ENCODE measurements at regions not wholly inside any gene's neighbourhood (a gene's known extent, or its start where the extent isn't known, plus 50 kb on each side); places are given as distances from the start of the nearest gene placed in this dataset.
"Not testable (repeated sequence)": the region's sequence is repeated elsewhere in the genome, so short reads cannot be mapped to it uniquely, and the experiment has no call there.

DNA sequence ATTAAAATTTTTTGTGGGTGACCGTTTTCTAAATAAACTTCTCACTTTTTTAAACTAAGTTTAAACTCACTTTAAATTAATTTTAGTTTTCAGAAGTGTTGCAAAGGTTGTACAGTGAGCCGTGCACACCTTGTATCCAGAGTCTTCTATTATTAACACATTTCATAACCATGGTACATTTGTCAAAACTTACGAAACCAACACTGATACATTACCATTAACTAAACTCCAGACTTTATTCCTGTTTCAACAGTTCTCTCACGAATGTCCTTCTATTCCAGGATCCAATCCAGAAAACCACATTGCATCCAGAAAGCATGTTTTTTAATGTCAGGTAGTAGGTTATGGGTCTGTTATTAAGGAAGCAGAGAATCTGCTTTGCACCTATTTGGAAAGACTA is 319.9 kb downstream of the CBLN4 start:
- no peak for DNase-seq (ENCODE audit: low spot score)

DNA sequence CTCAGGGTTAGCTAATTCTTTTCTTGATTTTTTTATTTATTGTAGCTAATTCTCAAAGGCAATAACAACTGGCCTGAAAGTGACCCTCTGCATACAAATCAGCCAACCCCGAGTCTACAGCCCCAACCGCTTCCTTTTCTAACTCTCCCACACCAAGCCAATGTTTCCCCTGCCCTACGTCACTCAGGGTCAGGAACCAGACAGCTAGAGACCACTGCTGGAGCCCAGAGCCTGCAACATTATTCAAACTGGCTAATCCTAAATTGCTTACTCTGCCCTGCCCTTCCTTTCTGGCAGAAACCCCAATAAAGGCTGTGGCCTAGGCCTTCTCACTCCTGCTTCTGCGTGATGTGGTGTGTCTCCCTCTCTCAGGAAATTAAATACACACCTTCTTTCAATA is 320.7 kb downstream of the CBLN4 start:
- no peak for DNase-seq (ENCODE audit: low spot score)

DNA sequence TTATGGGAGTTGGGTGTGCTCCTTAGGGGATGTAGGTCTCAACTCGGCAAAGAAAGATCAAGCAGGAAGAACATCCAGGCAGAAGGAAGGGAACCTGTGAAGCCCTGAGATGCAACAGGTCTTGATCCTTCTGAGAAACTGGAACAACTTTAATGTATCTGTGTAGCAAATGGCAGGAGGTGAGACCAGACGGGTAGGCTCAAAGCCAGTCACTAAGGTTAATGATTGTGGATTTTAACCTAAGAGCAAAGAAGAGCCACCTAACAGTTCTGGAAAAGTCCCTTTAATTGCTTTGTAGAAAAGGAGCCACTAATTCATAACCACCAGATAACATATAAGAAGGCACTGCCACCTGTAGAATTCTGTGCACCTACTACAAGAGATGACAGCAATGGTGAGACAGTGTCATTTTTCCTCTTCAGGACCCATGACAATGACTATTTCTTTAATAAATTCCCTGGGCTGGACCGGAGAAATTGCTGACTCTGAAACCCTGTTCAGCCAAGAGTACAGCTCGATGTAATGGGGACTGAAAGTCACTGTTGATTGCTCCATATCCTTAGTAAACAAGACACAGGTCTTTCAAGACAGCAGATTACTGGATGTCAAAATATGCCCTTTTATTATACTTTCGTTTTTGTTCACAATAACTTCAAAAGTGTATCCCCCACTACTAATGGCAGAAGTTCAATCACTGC is 326.2 kb downstream of the CBLN4 start:
- no peak for DNase-seq (ENCODE audit: low spot score)

DNA sequence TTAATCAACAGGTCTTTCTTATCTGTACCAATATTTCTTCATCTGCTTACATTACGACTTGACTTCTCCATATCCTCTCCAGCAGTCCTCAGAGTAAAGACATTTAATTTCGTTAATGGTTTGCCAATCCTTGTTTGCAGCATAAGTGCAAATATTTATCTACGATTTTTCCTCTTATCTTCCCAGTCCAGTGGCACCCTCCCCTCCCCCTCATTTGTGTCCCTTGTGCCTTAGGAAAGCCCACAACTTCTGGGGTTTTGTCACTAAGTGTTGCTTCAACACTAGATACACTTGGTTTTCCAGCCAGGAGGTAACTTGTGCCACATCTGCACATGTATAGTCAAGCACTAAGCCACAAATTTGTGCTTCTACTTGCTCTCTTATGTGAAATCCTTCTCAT is 327.2 kb downstream of the CBLN4 start:
- DNase-seq (ENCODE audit: low spot score): no peak

DNA sequence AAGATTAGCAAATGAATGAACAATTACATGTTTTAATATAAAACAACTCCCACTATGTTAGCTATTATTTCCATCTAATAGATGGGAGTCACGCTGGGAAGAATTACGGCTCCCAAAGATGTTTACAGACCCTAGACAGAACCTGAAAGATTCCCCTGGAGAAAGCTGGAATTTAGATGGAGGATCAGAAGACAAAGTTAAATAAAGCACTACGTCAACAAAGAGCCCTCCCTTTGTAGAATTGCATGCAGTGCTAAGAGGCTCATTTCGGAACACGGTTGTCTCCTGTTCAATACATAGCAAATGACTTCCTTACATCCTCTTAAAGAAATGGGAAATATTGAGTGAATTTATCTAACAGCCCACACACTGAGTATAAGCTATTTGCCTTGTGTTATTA is 328.3 kb downstream of the CBLN4 start:
- DNase-seq (ENCODE audit: low spot score): no peak

DNA sequence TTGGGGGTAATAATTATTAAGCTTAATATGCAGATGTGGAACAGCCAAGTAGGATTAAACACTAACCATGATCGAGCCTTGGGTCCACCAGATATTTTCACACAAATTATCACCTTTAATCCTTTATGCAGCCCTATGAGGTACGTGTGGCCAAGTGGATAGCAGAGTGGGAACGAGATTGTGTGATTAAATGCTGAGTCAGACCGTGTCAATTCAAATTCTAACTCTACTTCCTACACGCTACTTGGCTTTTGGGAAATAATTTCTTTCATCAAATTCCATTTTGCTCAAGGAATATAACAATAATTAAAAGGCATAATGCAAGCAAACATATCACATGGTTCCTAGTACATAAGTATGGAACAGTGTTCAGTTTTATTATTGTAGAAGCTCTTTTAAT is 329.2 kb downstream of the CBLN4 start:
- no peak for DNase-seq (ENCODE audit: low spot score)

DNA sequence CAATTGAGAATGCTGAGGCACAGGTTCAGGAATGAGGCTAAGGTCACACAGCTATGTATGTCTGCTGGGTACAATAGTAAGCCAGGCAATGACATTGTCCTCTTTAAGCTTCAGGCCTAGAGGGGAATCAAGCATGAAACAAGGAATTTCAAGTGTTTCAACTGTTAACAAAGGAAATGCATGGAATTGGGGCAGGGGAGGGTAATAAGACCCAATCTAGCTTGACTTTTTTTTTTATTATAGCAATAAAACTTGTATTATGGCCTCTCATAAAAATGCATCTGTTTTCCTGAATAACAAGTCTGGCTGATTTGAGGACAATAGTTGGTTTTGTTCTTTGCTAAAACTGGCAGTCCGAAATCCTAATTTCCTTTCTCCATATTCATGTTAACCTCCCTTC is 336.7 kb downstream of the CBLN4 start:
- no peak for DNase-seq (ENCODE audit: low spot score)

DNA sequence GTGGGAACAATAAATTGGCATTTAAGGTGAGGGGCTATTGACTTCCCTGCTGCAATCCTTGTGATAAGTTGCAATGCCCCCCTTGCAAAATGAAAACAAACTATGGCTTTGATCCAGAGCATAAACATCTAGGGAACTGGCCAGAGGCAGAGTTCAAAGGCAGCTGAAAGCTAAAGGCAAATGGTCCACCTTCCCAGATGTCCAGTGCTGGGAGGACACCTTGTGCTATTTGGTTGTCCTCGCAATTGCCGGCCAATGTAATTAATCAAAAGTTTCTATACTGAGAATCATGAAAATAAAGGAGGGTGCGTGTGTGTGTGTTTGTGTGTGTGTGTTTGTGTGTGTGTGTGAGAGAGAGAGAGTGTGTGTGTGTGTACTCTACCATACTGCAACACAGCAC is 337.4 kb downstream of the CBLN4 start:
- no peak for DNase-seq (ENCODE audit: low spot score)

DNA sequence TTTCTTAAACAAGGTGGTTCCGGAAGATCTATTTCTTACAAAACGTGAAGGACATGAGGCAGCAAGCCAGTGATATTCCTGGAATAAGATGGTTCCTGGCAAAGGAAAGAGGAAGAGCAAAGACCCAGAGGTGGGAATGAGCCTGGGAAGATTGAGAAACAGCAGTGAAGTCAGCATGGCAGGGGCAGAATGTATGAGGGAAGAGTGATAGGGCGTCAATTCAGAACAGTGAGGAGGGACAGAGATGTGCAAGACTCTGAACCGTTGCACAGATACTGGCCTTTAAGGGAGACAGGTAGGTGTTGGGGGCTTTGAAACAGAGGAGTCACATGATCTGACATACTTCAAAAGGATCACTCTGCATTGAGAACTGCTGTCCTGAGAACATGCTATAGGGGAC is 338.3 kb downstream of the CBLN4 start:
- DNase-seq (ENCODE audit: low spot score): no peak

DNA sequence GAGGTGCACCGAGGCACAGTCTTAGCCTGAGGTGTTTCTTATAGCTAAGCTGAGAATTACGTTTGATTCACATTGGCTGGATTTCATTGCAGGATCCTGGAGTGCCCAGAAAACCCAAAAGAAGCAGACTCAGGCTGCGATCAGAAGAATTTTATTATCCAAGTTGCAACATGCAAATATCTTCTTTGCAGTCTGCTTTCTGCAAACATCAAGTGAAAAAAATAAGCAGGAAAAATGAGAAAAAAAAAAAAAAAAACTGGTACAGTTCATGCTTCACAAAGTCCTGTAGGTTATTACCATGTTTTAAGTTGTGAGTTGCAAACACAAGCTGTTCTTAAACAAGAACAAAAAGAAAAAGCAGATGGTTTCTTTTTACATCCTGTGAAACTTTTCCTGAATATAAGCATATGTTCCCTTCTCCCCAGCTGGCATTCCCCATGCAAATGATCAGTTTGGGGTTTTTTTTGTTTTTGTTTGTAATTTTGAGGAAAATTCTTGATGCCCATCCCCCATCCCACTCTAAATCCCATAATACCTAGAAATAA is 349.0 kb downstream of the CBLN4 start:
- DNase-seq (ENCODE audit: low spot score): no peak

DNA sequence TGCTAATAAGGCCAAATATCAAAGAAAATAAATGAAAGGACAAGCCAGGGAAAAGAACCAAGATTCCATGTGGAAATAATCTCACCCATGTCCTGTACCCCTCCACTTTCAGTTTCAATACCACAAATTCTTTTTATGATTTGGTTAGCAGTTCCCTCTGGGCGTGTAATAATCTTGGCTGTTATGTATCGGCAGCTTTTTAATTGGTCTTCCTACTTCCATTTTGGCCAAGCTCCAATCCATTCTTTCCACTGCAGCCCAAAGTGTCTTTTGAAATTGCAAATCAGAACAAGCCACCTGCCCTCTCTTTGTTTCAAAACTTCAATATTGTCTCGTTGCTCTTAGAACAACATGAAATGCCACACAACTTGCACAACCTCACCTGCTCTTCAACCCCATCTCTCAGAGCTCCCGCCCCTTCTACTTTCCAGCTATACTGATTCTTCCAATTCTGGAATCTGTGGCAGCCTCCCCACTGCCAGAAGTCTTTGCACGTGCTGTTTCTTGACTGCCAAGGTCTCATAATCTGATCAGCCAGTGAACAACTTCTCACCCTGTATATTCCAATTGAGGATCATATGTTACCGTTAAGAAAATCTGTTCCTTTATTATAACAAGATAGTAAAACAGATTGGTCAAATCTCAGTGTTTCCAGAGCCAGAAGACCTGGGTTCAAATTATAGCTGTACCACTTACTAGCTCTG is 354.5 kb downstream of the CBLN4 start:
- DNase-seq (ENCODE audit: low spot score): no peak

DNA sequence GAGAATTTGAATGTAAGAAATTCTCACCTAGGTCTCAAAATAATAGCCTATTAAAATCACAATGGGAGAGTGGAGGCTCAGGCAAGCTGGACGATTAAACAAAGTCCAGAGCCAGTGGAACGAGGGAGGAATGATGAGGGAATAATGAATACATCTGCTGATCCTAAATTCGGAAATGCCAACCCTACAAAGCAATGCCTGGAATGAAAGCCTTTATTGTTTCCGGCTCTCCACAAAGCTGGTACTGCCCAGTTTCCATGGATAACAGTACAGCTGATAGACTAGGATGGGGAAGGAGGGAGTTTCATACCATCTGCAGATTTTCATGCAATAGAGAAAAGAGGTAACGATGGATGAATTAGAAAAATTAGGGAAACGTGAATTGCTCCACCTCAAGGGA is 356.1 kb downstream of the CBLN4 start:
- DNase-seq (ENCODE audit: low spot score): no peak

DNA sequence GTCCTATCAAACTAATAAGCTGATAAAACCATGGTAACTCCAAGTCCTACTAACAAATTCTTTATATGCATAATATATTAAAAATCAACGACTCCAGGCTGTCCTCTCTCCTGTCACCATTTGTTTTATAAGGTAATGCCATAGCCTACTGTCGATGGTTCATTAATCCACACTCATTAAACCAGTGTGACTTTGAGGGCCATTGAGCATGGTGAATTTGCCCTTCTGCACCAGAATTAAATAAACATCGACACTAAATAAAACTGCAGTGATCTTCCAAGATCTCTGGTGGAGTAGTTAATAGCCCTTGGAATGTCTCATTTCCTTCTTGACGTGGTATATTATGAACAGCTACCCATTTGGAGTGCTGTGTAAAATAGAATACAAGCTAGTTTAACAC is 358.5 kb downstream of the CBLN4 start:
- no peak for DNase-seq (ENCODE audit: low spot score)

DNA sequence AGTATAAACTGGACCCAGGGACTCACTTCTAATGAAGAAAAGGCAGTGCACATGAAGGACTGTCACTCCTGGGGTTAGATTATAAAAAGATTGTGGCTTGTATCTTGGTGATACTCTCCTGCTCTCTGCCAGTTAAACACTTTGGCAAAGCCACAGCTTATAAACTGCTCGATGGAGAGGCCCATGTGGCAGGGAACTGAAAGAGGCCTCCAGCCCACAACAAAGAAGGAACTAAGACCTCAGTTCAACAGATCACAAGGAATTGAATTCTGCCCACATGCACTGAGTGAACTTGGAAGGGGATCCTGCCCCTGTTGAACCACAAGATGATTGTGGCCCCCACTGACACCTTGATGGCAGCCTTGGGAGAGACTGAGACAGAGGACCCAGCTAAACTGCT is 363.8 kb downstream of the CBLN4 start:
- no peak for DNase-seq (ENCODE audit: low spot score)

DNA sequence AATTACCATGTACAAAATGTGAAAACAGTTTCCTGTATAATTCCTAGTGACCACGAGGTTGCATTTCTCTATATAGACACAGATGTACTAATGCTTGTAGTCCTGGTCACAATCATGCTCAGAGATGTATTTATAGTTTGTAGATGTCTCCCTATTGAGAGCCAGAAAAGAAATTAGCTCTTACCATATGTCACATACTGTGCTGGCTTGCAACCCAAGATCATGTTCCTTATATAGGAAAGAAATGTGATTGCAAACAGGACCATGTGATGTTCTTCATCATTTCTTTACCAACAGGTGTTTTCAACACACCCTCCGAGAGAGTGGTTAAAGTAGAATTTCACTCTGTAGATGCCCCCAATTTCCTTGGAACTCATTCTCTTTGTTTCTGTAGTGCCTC is 369.4 kb downstream of the CBLN4 start:
- DNase-seq (ENCODE audit: low spot score): no peak

DNA sequence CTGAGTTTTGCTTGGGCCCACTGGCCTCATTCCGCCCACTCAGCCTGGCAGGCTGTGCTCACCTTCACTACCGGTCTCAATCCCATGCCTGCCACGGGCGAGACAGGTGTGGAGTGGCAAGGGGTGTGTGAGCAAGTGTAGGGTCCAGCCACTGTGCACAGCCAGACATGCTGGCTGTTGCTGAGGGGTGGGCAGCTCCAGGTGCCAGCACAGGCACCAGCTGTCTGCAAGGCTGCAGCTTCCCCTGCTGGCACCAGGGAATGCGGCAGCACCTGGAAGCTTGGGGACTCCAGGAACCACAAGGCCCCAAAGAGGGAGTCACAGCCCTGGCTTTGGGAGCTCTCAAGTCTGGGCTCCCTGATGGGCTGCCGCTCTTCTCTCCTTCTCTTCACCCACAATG is 372.7 kb downstream of the CBLN4 start:
- DNase-seq (ENCODE audit: low spot score): no peak

DNA sequence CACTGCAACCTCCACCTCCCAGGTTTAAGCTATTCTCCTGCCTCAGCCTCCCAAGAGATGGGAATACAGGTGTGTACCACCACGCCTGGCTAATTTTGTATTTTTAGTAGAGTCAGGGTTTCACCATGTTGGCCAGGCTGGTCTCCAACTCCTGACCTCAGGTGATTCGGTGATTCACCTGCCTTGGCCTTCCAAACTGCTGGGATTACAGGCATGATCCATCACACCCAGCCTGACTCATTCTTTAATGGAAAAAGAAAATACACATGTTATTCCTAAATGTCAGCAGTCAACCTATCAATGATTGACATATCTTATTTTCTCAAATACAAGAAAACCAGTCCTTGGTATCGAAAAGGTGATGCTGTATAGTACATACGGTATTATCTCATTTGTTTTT is 376.2 kb downstream of the CBLN4 start:
- DNase-seq (ENCODE audit: low spot score): not testable (repeated sequence)

DNA sequence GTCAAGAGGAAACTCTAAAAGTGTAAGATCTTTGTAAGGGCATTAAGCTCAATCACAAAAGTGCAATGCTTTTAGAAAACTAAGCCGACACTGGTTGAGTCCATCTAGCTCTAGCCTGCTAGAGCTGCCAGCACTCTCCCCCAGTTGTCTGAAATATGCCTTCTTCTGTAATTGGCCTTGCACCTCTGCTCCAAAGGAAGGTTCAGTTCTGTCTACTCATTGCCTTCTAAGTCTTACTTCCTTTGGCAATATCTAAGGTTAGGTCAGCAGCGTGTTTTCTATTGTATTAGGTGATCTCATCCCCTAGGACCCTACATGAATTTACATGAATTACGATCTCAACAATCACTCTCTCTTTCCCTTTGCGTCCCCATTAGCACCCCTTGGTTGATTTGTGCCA is 378.6 kb downstream of the CBLN4 start:
- DNase-seq (ENCODE audit: low spot score): no peak

DNA sequence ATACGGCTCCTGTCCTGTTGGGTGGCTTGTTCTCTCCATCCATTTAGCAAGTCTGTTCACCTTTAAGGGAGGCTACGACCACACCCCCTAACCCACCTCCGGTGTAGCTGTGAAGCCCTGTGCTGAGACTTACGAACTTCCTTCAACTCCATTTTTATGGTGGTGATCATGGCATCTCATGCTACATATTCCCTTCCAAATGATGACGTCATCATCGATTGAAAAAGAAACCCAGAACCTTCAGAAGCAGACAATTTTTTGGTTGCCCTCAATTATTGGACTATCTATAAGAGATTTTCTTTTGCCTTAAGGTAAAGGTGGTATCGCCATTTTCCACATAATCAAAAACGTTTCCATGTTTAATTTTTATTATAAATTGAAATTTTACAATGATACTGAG is 389.0 kb downstream of the CBLN4 start:
- DNase-seq (ENCODE audit: low spot score): no peak

DNA sequence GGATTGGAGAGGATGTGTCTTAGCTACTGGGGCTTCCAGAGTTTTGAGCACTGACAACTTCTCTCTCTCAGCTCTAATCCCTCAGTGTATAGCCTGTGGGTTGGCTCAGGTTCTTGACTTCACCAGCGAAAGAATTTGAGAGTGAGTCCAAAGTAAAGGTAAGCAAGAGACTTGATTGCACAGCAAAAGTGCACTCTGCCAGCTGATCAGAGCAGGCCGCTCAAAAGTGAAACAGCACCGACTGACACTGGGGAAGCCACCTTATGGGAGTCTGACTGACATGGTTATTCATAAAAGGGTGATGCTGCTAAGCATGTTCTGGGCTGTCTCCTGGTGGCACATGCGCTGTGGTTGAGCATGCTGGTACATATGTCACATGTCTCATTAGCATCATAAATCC is 389.5 kb downstream of the CBLN4 start:
- no peak for DNase-seq (ENCODE audit: low spot score)

DNA sequence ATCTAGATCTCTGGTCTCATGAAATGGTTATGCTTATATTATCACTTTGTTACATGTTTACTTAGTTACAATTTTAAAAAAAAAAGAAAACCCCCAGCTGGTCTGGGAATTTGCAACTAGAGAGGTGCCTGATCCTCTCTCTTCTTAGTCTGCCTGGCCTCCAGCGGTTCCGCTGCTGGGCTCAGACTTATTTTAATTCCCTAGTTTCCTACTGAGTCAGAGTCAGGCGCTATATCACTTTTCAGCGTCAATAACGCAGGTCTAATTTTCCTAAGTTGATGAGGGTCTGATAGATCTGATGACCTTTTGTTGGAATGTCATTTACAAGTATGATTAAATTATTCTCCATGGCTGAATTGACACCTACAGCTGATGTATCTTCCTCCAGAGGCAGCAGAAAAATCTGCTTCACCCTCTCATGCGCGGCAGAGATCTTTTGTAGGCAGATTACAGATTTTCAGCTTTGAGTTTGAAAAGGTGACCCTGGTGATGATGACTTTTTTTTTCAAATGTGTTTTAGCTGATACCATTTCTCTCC is 391.0 kb downstream of the CBLN4 start:
- DNase-seq (ENCODE audit: low spot score): no peak

DNA sequence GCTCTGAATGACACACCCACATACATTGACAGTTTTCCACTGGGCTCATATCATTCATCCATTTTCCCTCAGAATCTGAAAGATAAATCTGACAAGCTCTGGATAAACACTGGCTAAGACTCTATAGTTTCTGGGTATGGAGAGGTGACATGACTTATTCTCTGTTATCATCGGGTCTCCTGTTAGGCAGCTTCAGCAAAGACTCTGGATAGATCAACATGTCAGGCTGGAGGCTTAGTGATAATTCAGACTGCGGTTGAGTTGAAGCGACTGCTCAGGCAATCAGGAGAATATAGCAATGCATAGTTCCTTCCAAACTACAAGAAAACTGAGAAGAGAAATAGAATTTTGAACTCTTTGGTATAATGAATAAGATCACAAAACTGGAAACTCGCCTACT is 394.6 kb downstream of the CBLN4 start:
- no peak for DNase-seq (ENCODE audit: low spot score)

DNA sequence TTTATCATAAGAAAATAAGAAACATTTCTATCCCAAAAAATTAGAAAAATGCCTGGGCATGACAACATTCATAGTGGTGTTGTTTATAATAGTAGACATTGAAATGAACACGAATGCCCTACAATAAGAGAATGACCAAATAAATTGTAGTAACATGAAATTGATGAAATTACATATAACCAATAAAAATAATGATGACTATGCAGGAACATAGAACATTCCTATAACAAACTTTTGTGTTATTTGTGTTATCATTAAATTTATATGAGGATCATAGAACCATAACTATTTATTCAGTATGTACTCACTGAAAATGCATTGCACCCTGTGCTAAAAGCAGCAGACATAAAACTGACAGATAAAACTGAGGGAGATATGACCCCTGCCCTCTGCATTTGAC is 399.7 kb downstream of the CBLN4 start:
- DNase-seq (ENCODE audit: low spot score): no peak

DNA sequence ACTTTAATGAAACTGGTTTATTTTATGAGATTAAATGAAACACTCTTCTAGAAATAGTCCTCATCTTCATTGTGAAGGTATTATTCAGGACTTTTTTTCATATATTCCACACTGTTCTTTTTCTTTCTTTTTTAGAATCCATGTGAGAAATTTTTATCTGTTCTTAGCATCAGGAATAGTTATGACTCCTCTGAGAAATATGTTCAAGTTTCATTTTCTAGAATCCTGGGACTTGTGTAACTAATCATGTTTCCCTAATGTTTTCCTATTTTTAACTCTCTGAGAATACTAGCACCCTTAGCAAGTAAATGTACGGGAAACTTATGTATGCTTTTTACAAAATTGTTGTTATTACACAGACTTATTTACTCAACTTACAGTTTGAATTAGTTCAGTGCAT is 407.8 kb downstream of the CBLN4 start:
- no peak for DNase-seq (ENCODE audit: low spot score)

Data from SW480 (cell line).